HG03280 (cell line): ENCODE measurements at regions not wholly inside any gene's neighbourhood (a gene's known extent, or its start where the extent isn't known, plus 50 kb on each side); places are given as distances from the start of the nearest gene placed in this dataset.

Experiments used
- ATAC-seq: cut with Tn5 transposase; IDR thresholded peaks from one replicate; pipeline ENCODE4 v1.9.1; 2021; ENCODE audit warnings: mild to moderate bottlenecking, moderate library complexity; ENCODE audit not compliant: unreplicated experiment

DNA sequence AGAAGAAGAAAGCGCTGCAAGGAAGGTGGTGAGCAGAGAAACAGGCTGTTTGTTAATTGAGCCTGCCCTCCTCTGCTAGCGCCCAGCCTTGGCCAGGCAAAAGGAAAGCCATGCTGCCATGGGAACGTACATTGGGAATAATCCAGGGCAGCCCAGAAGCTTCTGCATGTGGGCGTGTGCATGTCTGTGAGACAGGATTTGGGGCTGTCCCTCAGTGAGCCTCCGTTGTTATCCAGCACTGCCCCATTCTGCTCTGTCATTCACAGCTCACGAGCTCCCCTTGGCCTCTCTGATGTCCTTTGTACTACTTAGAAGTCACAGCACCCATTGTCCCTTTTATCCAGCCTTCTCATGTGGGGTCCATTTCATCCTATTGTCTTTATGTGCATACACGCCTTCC lies 239.1 kb upstream of the ROPN1 start:
- ATAC-seq = no peak

GRCh38 chr3:124234852-124235252 lies 242.9 kb upstream of the ROPN1 start:
- no peak for ATAC-seq

GRCh38 chr3:124235446-124235845 lies 243.5 kb upstream of the ROPN1 start:
- ATAC-seq = no peak

- no peak for ATAC-seq
Measured at GRCh38 chr3:124243177-124243859, 251.4 kb upstream of the ROPN1 start.

GRCh38 chr3:124246376-124246775 lies 254.5 kb upstream of the ROPN1 start:
- ATAC-seq = no peak

DNA sequence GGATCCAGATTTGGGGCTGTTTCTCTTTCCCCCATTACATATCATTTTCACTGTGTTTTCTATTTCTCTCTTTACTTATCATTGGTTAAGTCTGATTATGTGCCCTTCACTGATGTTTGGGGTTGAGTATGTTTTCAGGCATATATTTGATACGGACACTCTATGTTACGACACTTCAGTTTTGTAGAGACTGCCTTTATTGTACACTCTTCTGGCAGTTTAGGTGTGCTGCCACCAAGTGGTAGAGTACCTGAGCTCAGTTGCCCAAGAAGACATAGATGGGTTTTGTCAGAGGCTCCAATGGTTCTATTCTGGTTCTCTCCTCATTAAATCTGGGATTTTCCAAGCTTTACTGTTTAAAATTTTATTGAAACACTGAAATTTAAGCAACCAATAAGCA lies 255.0 kb upstream of the ROPN1 start:
- no peak for ATAC-seq

- no peak for ATAC-seq
Measured at GRCh38 chr3:124248471-124249028, 256.6 kb upstream of the ROPN1 start.

DNA sequence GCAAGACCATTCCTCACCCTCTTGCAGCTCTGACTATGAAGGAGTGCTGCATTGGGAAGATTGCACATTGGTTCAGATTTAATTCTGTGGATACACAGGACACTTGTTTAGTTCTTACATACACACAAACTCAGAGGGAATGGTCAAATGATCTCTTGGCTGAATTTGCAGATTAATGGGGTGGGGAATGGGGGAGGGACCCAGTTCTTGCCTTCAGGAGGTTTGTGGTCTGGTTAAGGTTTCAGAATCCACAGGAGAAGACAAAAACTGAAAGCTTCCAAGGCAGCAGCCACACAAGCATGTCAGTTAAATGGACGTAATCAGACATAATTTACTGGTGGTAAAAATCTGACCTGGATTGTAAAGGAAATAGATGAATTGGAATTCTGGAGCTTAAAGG lies 257.1 kb upstream of the ROPN1 start:
- ATAC-seq = no peak

DNA sequence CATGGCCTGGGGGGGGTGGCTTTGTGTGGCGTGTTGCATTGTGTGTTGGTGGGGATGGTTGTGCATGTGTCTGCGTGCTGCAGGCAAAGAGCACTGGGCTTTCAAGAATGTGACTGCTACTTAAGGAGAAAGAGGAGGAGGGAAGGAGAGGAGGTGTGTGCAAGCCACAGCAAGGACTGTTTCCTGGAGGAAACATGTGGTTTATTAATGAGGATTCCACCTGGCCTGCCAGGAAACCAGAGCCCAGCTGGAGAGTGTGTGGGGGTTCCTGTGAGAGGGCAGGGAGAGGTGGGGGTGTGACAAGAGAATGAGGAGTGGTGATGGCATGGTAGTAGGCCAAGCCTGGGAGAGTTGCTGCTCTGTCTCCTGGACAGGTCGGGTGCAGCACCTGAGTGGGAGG lies 258.1 kb upstream of the ROPN1 start:
- ATAC-seq = no peak

- no peak for ATAC-seq
Measured at GRCh38 chr3:124256156-124256555, 264.2 kb upstream of the ROPN1 start.

GRCh38 chr3:124256599-124256998 lies 264.7 kb upstream of the ROPN1 start:
- ATAC-seq = no peak

DNA sequence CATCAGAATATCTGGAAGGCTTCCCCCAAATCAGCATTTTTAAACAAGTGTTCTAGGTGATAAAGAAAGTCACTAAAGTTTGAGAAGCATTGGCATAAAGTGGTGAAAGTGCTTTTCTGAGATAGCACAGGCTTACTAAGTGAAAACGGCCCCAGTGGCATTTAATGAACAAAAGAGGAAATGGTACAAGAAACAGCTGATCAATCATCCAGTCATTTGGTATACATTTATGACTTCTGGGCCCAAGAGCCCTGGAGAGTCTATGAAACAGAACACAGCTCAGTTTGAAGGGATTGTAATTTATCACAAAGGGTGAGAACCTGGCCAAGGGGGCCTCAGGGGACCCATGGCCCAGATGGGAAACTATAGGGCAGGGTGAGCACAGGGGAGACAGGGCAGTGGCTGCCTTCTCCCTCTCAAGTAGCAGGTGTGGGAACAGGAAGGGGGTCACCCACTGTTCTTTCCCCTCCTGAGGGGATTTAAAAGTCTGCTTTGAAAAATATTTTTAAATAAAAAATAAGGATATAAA lies 265.5 kb upstream of the ROPN1 start:
- no peak for ATAC-seq

DNA sequence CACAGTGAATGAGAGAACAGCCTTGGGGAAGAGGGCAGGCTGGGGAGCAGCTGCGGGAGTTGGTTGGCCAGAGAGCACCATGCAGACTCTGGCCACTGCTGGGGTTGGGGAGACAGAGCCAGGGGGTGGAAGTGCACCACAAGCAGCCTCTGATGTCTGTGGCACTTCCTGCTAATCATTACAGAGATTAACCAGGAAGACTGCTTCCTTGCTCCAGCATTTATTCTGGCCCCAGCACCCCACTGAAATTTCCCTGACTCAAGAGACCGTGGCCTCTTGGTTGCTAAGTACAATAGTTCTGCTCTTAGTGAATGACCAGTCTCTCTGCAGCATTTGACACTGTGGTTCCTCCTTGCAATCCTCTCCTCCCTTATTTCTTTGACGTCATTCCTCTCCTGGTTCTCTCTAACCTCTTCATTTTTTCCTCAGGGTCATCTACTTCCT lies 266.2 kb upstream of the ROPN1 start:
- no peak for ATAC-seq

- no peak for ATAC-seq
Measured at GRCh38 chr3:124260206-124260915, 268.4 kb upstream of the ROPN1 start.

DNA sequence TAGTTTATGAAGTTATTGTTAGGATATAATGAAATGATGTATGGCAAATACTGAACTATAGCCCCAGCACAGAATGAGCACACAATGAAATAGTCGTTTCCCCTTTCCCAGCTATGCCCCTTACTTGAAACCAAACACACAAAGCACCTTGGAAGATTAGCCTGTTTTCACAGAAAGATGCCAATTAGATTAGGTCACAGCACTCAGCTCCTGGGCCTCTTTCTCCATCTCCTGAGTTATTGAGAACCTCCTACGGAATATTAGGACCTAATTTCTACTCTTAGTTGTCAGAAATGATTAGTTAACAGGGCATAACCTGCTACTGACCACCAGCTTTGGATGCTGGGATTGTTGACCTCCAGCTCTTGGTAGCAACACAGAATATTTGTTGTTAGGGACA lies 269.4 kb upstream of the ROPN1 start:
- ATAC-seq = no peak

- ATAC-seq = no peak
Measured at GRCh38 chr3:124263168-124263567, 271.2 kb upstream of the ROPN1 start.

DNA sequence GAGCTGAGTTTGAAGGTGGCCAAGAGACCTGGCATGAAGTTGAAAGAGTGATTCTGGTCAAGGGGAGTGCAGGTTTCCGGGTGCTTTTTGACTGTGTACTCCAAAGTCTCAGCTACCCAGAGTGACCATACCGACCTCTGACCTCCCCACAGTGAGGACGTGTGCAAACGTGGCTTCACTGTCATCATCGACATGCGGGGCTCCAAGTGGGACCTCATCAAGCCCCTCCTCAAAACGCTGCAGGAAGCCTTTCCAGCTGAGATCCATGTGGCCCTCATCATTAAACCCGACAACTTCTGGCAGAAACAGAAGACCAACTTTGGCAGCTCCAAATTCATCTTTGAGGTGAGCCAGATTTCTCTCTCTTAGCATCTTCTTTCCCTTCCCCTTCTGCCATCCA lies 272.4 kb upstream of the ROPN1 start:
- no peak for ATAC-seq

- ATAC-seq = no peak
Measured at GRCh38 chr3:124266487-124266886, 274.6 kb upstream of the ROPN1 start.

DNA sequence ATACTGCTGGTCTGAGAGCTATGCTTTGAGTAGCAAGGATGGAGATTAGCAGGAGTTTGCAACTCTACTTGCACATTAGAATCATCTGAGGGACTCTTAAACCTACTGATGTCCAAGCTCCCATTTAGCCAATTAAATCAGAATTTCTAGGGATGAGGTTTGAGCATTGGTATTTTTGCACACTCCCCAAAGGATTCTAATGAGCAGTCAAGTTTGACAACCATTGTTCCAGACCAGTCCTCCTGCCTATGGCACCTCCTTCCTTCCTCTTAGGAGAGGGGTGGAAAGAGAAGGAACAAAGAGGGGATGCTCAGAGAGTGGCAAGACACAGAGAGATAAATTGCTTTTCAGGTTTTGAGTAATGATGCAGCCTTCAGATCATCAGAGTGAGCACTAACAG lies 275.5 kb upstream of the ROPN1 start:
- ATAC-seq = no peak

GRCh38 chr3:124268355-124268754 lies 276.4 kb upstream of the ROPN1 start:
- ATAC-seq = no peak

GRCh38 chr3:124269619-124270018 lies 277.7 kb upstream of the ROPN1 start:
- ATAC-seq = no peak

DNA sequence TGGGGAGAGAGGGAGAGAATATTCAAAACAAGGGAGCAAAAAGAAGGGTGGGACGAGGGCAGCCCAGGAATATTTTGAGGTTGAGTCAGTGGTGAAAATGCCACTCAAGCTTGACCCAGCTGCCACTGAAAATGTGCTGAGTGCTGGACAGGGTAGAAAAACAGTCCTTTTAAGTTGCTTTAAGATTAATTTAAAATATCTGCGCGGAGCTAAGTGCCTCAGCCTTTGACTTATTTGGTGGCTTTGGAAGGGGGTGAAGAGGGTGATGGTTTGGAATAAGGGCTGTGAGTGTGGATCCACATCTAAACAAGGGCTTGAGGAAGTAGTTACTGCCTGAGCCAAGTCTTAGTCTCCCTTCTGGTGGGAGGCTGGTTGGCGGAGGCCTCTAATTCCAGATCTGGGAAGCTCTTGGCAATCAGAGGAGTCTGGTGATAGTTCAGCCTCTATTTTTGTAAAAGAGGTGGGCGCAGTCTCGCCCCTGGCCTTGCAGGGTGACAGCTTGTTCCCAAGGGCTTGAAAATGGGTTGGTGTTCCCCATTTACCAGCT lies 280.8 kb upstream of the ROPN1 start:
- ATAC-seq = no peak
